ENCODE measurements at regions not wholly inside any gene's neighbourhood (a gene's known extent, or its start where the extent isn't known, plus 50 kb on each side); places are given as distances from the start of the nearest gene placed in this dataset.

GRCh38 chr5:167167191-167167795 lies 1124.2 kb upstream of the WWC1 start:
- no peaks in the 10 kb centered on the region for H3K4me1 ChIP-seq (ENCODE audit: insufficient read depth, low read length)
- TF ChIP-seq CTCF (IDR thresholded peaks at IDR 0.05; ENCODE audit: extremely low read depth, low read depth, low read length): no peak
- no peaks in the 10 kb centered on the region for H3K79me2 ChIP-seq (ENCODE audit: insufficient read depth, low read length)
- H3K27ac ChIP-seq (ENCODE audit: low read depth, low read length): no peak overlapping the region
- H3K4me2 ChIP-seq (ENCODE audit: insufficient read depth, low read length): no peak overlapping the region
- no peak overlapping the region for H3K4me3 ChIP-seq (ENCODE audit: insufficient read depth, low read length)
- no peaks in the 10 kb centered on the region for H4K20me1 ChIP-seq (ENCODE audit: insufficient read depth, low read length)
- no peak for DNase-seq (ENCODE audit: insufficient read length, low spot score, missing footprints)
- H2AFZ ChIP-seq (ENCODE audit: low read length): no peak overlapping the region
- no peaks in the 10 kb centered on the region for H3K9me3 ChIP-seq (ENCODE audit: low read depth, low read length)
- H3K27me3 ChIP-seq (ENCODE audit: insufficient read depth, low read length): no peaks in the 10 kb centered on the region
- no peaks in the 10 kb centered on the region for H3K36me3 ChIP-seq (ENCODE audit: insufficient read depth, low read length)

DNA sequence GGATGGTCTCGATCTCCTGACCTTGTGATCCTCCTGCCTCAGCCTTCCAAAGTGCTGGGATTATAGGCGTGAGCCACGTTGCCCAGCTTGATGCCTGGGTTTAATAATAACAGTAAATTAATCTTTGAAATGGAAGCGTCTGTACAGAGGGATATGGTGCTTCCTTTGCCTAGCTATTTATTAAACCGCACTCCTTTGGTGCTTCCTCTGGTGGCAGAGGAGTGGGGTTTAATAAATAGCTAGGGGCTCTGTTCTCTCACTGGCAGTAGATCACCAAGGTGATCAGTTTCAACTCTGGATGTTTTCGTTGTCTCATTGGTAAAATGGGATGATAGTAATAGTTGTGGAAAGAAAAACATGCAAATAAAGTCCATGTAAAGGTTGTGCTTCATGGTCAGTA lies 1122.5 kb upstream of the WWC1 start:
- no peak for DNase-seq (ENCODE audit: insufficient read length, low spot score, missing footprints)
- Histone ChIP-seq H3K27ac (ENCODE audit: low read depth, low read length) (no peak overlapping the region), H3K36me3 (ENCODE audit: insufficient read depth, low read length) (no peaks in the 10 kb centered on the region), H3K4me1 (ENCODE audit: insufficient read depth, low read length) (no peaks in the 10 kb centered on the region), H2AFZ (ENCODE audit: low read length) (no peak overlapping the region), H4K20me1 (ENCODE audit: insufficient read depth, low read length) (no peaks in the 10 kb centered on the region), H3K4me2 (ENCODE audit: insufficient read depth, low read length) (no peak overlapping the region), H3K9me3 (ENCODE audit: low read depth, low read length) (no peaks in the 10 kb centered on the region), H3K4me3 (ENCODE audit: insufficient read depth, low read length) (no peak overlapping the region), H3K79me2 (ENCODE audit: insufficient read depth, low read length) (no peaks in the 10 kb centered on the region), H3K27me3 (ENCODE audit: insufficient read depth, low read length) (no peaks in the 10 kb centered on the region)
- TF ChIP-seq CTCF (IDR thresholded peaks at IDR 0.05; ENCODE audit: extremely low read depth, low read depth, low read length): no peak

- Histone ChIP-seq H4K20me1 (ENCODE audit: insufficient read depth, low read length) (no peaks in the 10 kb centered on the region), H3K9me3 (ENCODE audit: low read depth, low read length) (no peaks in the 10 kb centered on the region), H2AFZ (ENCODE audit: low read length) (no peak overlapping the region), H3K27ac (ENCODE audit: low read depth, low read length) (no peak overlapping the region), H3K4me3 (ENCODE audit: insufficient read depth, low read length) (no peak overlapping the region), H3K79me2 (ENCODE audit: insufficient read depth, low read length) (no peaks in the 10 kb centered on the region), H3K27me3 (ENCODE audit: insufficient read depth, low read length) (no peaks in the 10 kb centered on the region), H3K36me3 (ENCODE audit: insufficient read depth, low read length) (no peaks in the 10 kb centered on the region), H3K4me2 (ENCODE audit: insufficient read depth, low read length) (no peak overlapping the region), H3K4me1 (ENCODE audit: insufficient read depth, low read length) (no peaks in the 10 kb centered on the region)
- peak; percentile 32 for DNase-seq (ENCODE audit: insufficient read length, low spot score, missing footprints)
- no peak for TF ChIP-seq CTCF (IDR thresholded peaks at IDR 0.05; ENCODE audit: extremely low read depth, low read depth, low read length)
Measured at GRCh38 chr5:167171056-167171455, 1120.4 kb upstream of the WWC1 start.

DNA sequence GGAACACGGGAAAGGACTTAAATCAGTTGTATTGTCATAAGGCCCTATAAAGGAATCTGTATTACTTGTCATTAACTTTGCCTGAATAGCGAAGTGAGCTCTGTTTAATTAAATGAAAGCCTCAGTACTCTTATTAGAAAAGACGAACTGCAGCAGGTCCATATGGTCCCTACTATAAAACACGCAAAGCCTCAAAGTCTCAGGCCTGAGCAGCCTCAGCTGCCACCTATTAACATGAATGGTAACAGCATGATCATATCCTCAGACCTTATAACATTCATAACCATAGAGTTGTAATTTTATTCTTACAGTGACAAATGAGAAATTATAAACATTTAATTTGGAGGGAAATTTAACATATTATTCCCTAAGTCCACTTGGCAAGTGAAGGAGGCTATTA lies 1113.7 kb upstream of the WWC1 start:
- TF ChIP-seq CTCF (IDR thresholded peaks at IDR 0.05; ENCODE audit: extremely low read depth, low read depth, low read length): no peak
- no peaks in the 10 kb centered on the region for H3K4me1 ChIP-seq (ENCODE audit: insufficient read depth, low read length)
- no peak for DNase-seq (ENCODE audit: insufficient read length, low spot score, missing footprints)
- no peaks in the 10 kb centered on the region for H3K27me3 ChIP-seq (ENCODE audit: insufficient read depth, low read length)
- H3K79me2 ChIP-seq (ENCODE audit: insufficient read depth, low read length): no peaks in the 10 kb centered on the region
- no peaks in the 10 kb centered on the region for H4K20me1 ChIP-seq (ENCODE audit: insufficient read depth, low read length)
- no peak overlapping the region for H3K4me3 ChIP-seq (ENCODE audit: insufficient read depth, low read length)
- no peak overlapping the region for H3K4me2 ChIP-seq (ENCODE audit: insufficient read depth, low read length)
- H3K9me3 ChIP-seq (ENCODE audit: low read depth, low read length): no peaks in the 10 kb centered on the region
- no peaks in the 10 kb centered on the region for H3K36me3 ChIP-seq (ENCODE audit: insufficient read depth, low read length)
- no peak overlapping the region for H3K27ac ChIP-seq (ENCODE audit: low read depth, low read length)
- no peak overlapping the region for H2AFZ ChIP-seq (ENCODE audit: low read length)
